ENCODE measurements at regions not wholly inside any gene's neighbourhood (a gene's known extent, or its start where the extent isn't known, plus 50 kb on each side); places are given as distances from the start of the nearest gene placed in this dataset.

DNA sequence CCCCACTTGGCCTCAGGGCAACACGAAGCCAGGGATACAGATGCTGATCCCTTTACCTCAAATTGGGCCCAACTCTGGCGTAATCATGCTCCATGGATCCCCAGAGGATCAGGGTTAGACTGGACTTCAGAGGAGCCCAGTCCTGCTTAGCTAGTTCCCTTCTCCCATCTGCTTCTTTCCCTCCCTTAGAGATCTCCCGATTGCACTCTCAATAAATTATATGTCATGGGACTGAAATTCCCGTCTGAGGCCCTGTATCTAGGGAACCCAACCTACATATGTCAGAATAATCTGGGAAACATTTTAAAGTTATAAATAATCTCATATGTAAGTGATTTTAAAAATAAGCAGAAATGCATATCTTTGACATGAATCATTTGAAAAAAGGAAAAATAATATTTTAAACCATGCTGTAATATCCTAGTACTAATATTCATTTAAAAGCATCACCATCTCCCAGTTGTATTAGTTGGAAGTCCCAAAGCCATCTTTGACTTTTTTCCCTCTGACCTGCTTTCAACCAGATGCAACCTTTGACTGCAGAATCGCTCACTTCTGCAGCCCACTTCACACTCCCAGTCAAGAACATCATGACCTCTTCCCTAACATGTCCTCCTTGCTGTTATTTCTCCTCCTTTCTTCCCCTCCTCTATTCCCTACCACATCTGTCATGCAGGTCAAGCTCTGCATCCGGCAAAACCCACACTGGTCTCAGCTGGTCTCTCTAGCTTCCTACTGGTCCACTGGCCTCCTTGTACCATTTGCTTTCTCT, 393.6 kb downstream of the BTBD3 start:
- TF ChIP-seq CTCF (conservative IDR thresholded peaks at IDR 0.05 in 1 of 2, IDR thresholded peaks at IDR 0.05 in 1 of 2; ENCODE audit: low read depth in 1 of 2, low read length in 2 of 2): no peak
- TF ChIP-seq EZH2 (IDR thresholded peaks at IDR 0.05; ENCODE audit: low read length, missing control alignments): no peak
